IPS-NIHi7 (cell line): ENCODE measurements at regions not wholly inside any gene's neighbourhood (a gene's known extent, or its start where the extent isn't known, plus 50 kb on each side); places are given as distances from the start of the nearest gene placed in this dataset.

Experiments used
- DNase-seq: peaks from one replicate; pipeline ENCODE4 v3.0.0; 2012; ENCODE audit warnings: mixed read lengths; ENCODE audit errors: extremely low spot score

DNA sequence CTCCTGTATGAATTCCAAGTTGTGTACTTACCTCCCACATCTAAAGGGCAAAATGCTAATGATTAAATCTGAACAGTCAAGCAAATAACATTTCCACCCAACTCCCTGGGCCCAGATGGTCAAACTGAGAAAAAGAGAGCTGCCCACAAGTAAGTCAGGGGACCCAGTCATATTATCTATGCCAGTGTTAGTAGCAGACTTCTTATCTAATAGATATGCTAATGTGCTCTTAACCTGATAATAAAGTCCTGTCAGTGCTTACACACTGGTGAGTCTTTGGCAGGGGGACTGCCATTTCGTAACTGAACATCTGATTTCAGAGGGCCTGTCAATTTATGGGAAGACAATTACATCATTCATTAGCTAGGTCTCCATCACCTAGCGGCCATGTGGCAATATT lies 292.3 kb upstream of the WWC1 start:
- no peak for DNase-seq

DNA sequence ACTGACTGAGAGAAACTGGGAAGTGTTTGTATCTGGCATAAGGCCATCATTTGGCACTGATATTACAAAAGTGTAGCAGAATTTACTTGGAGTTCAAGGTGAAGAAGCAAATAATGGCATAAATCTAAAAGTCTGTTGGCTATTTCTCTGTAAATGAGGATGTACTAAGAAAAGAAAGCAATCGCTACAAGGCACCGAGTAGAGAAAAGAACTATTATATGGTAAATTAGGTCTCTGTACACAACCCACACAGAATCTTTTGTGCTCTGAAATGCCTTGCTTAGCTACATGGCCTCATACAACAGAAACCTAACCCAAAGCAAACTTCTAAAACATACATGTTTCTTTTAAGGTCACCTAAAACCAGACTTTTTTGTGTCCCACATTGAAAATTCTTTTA lies 290.1 kb upstream of the WWC1 start:
- DNase-seq: no peak

GRCh38 chr5:168002116-168002515 lies 289.3 kb upstream of the WWC1 start:
- no peak for DNase-seq

DNA sequence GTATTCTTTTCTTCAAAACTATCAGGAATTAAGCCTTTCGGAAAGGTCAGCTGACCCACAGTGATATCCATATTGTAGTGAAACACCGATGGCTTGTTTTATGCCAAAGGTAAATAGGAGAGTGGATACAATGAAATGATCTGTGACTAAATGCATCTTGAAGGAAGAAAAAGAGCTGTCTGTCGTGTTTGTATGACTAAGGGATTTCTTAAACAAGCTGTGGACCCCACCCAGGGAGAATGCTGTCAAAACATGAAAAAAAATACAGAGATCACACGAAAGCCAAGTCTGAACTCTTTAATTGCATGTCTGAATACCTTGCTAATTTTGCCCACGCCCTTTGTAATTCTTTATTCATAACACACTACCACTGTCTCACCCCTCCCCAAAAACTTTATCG lies 286.4 kb upstream of the WWC1 start:
- DNase-seq: no peak

DNA sequence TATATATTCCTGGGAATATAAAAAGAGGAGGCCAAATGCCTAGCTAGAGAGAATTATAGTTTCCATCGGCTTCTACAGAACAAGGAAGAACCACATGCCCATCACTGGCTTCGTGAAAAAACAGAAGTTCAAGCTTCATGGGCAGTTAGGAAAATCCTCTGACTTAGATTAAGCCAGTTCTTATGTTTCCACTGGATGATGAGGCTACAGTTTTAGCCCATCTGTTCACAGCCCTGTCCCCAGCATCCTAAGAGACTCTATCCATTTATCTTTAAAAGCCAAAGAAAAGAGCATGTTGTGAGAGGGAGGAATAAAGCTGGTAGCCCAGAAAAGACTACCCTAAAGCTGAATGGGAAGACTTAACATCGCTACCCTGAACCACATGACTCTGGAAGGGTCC lies 285.5 kb upstream of the WWC1 start:
- no peak for DNase-seq

DNA sequence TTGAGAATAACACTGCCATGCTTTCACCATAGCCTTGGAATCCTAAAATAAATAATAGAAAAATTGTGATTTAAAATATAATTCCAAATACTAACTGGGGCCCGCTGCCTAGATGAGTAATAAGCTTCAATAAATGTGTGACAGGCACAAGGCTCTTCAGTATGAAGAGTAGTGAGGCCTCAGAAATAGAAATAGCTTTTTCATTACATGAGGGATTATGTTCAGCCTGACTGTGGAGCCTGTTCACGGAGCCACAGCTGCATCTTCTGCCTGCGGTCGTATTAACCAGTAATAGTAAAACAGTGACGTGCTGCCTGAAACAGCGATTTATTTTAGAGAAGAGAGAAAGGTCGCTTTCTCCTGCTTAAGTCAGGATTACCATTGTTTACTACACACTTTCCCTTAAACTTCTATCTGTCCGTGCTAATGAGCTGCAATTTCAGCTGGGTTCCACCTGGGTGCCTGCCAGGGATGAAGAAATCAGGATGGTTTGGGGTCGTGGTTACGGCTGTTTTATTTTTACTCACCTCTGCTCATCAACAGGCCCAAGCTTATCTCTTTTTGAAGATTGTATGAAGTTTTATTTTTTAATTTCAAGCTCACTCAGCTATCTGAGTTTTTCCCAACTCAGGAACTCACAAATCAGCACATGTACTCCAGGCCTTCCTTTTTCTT lies 284.9 kb upstream of the WWC1 start:
- no peak for DNase-seq

DNA sequence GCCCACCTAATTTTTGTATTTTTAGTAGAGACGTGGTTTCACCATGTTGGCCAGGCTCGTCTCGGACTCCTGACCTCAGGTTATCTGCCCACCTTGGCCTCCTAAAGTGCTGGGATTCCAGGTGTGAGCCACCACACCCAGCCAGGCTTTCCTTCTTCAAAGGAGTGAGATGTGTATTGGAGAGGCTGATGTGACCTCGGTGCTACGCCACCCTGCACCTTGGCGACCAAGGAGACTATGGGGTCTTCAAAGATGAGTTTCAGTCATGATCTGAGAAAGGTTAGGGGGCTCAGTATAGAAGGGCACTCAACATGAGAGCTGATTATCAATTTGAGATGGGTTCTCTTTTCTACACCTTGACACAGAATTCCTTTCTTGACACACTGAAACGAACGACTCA lies 284.2 kb upstream of the WWC1 start:
- no peak for DNase-seq

DNA sequence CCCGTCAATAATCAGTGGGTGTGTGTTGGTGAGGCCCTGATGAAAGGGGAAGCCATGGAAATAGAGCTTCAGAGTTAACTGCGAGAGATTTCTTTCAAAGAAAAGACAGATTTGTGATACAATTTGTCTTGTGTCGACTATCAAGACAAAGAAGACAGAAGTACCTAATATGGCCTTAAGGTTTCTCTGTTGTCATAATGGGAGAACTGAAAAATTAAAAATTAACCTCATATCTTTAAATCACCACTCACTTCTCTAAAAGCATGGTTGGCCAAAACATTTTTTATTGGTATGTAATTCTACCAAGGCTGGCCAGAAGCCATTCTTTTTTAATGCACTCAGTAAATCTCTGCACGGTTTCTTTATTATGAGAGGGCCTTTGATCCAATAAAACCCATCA lies 282.9 kb upstream of the WWC1 start:
- no peak for DNase-seq

DNA sequence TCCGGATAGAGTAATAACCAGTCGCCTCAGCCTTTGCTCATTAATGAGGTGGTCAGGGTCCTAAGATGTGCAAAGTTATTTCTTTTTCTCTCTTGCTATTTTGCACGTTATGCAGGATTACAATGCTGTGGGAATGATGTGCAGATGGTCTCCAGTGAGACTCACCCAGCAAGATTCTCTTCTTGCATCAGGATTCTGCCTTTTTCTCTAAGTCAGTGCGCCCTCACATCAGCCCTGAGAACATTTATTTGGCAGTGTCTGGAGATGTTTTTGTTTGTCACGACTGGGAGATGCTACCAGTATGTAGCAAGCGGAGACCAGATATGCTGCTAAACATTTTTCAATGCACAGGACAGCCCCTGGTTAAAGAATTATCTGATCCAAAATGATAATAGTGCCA lies 280.3 kb upstream of the WWC1 start:
- DNase-seq: no peak

GRCh38 chr5:168012006-168012405 lies 279.4 kb upstream of the WWC1 start:
- no peak for DNase-seq

DNA sequence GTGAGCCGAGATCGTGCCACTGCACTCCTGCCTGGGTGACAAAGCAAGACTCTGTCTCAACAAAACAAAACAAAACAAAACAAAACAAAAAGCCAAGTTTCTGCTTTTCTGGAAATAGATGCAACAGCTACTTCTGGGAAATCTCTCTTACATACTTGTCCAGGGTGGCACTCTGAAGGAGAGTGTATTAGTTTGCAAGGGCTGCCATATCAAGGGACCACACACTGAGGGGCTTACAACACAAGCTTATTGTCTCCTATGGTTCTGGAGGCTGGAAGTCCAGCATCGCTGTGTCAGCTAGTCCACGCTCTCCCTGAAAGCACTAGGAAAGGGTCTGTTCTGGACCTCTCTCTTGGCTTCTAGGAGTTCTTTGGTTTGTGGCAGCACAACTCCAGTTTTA lies 277.9 kb upstream of the WWC1 start:
- no peak for DNase-seq

DNA sequence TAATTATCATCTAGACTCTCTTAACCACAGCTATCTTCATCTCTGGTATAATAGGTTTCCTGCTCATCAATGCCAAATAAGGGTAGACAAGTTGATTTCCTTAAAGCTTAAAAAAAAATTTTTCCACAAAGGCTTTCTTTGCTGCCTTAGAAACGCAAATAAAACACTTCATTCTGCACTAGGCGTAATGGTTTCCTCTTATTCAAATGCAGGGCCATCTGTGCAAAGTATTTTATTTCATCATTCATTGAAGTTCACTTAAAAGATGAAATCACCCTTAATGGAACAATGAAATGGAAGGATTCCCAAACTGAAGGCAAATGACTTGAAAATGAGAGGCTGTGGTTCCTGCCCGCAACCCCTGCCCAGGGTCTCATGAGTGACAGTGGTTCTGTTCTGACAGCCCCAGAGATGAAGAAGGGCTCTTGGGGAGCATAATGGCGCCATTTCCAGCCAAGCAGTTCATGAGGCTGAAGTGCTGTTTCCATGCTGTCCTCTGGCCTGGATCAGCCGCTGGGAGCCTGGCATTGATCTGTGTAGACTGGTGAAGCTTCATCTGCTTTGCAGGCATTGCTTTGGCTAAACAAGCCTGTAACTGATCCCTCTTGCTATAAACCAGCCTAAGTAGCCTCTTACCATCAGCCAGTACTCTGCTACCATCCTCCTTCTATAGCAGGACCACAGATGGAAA lies 276.9 kb upstream of the WWC1 start:
- no peak for DNase-seq

GRCh38 chr5:168015506-168015905 lies 275.9 kb upstream of the WWC1 start:
- no peak for DNase-seq

- DNase-seq: no peak
These were observed 274.1 kb upstream of the WWC1 start for GRCh38 chr5:168017313-168017712.

GRCh38 chr5:168019143-168019542 lies 272.3 kb upstream of the WWC1 start:
- DNase-seq: no peak

- no peak for DNase-seq
These were observed 270.7 kb upstream of the WWC1 start for GRCh38 chr5:168020542-168021294.

DNA sequence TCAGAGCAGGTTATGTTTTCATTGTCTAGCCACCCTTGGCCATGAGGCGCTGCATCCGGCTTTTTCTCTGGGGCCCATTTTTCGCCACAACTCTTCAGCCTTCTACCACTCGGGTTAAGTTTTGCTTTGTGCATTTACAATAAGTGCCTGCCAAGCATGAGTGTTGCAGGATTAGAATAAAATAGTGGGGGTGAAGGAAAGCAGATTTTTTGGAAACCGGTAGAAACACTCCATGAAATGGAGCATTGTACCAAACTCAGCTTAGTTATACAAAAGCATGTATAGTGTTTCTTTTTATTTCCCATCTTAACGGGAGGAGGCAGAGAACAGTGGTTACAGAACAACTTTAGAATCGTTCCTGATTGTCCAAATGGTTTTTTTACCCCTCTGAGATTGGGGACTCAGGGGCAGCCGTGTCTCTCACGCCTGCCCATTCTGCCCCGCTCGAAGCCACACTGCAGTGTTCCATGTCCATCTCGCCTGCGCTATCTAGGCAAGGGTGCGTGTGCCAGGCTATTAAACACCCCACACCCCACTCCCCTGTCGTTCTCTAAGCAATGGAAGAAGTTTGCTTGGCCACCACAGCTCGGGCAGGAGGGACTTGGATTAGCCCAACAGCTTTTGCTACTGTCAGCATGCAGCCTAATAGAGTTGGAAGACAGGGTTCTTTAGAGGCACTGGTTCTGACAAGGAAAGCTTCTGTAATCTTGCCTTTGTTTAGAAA lies 268.8 kb upstream of the WWC1 start:
- DNase-seq: no peak

GRCh38 chr5:168023191-168023590 lies 268.3 kb upstream of the WWC1 start:
- no peak for DNase-seq

- DNase-seq: no peak
These were observed 267.1 kb upstream of the WWC1 start for GRCh38 chr5:168024306-168024705.

DNA sequence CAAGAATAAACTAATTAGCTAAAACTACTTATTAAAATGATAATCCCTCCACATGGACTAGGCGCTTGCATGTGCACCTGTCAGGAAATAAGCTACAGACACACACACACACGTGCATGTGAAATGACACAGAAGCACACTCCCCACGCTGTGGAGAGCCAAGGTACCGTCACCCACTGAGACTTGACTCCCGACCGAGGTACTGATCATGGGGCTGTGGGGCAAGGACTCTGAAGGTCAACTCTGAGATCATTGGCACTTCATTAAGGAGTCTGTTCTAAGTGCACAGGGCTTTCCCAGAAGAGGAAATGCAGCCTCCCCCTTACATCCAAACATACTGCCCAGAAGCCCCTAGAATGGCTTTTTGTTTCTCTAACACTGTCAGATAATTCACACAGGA lies 264.4 kb upstream of the WWC1 start:
- DNase-seq: no peak

GRCh38 chr5:168030912-168031311 lies 260.5 kb upstream of the WWC1 start:
- DNase-seq: no peak

DNA sequence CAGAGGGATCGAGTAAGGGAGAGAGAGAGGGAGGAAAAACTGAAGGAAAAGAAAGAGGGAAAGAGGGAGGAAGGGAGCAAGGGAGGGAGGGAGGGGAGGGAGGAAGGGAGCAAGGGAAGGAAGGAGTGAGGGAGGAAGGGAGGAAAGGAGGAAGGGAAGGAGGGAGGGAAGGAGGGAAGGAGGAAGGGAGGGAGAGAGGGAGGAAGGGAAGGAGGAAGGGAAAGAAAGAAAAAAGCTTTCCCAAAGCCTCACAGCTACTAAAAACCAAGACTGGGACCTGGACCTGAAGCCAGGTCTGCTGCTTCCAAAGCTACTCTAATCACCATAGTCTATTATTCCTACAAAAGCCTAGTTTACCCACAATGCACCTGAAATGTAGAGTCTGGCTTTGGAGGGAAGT lies 259.8 kb upstream of the WWC1 start:
- no peak for DNase-seq
